Mammary epithelial cell (primary cell): ENCODE measurements at regions not wholly inside any gene's neighbourhood (a gene's known extent, or its start where the extent isn't known, plus 50 kb on each side); places are given as distances from the start of the nearest gene placed in this dataset.

Source experiments
- CTCF ChIP-seq, 2 donors: IDR thresholded peaks in 1 of 2; conservative IDR thresholded peaks in 1 of 2; 2 replicates each; pipeline ENCODE4 v1.5.1; 2011 to 2012; ENCODE audit warnings: inconsistent platforms in 2 of 2, low read length in 2 of 2, mild to moderate bottlenecking in 2 of 2, control low read depth in 1 of 2, low read depth in 1 of 2; ENCODE audit not compliant: insufficient read depth in 1 of 2; ENCODE audit errors: extremely low read depth in 1 of 2
- EZH2 ChIP-seq: IDR thresholded peaks from 2 replicates; pipeline ENCODE4 v1.6.1; 2012; ENCODE audit warnings: low read length, inconsistent platforms, borderline replicate concordance

GRCh38 chr13:47126432-47126831 is 229.6 kb upstream of the HTR2A start:
- TF ChIP-seq EZH2 (no peak), CTCF (conservative IDR thresholded peaks at IDR 0.05 in 1 of 2, IDR thresholded peaks at IDR 0.05 in 1 of 2; ENCODE audit: extremely low read depth in 1 of 2, insufficient read depth in 1 of 2, low read depth in 1 of 2, low read length in 2 of 2) (peak in 1 of 2 donors; percentile 4)
